Effector memory CD4-positive, alpha-beta T cell (primary cell): ENCODE measurements at regions not wholly inside any gene's neighbourhood (a gene's known extent, or its start where the extent isn't known, plus 50 kb on each side); places are given as distances from the start of the nearest gene placed in this dataset.
A peak's percentile ranks its signal among the peaks of the same experiment; 100 is the strongest.

ENCODE experiments used
- DNase-seq, 3 donors: peaks; one replicate each; pipeline ENCODE4 v3.0.0-alpha.2; 2020
- H3K27ac ChIP-seq: 2 replicates; pipeline ENCODE4 v1.7.0; 2013; ENCODE audit warnings: mild to moderate bottlenecking, low read length, moderate library complexity; ENCODE audit not compliant: insufficient read depth, poor library complexity, severe bottlenecking
- H3K27me3 ChIP-seq: replicated peaks from 2 replicates; pipeline ENCODE4 v1.7.0; 2013; ENCODE audit warnings: mild to moderate bottlenecking, low read length; ENCODE audit not compliant: insufficient read depth, control insufficient read depth, poor library complexity, severe bottlenecking
- H3K36me3 ChIP-seq: 2 replicates; pipeline ENCODE4 v1.7.0; 2013; ENCODE audit warnings: mild to moderate bottlenecking, low read length, moderate library complexity; ENCODE audit not compliant: control insufficient read depth, insufficient read depth
- H3K4me1 ChIP-seq: 2 replicates; pipeline ENCODE4 v1.7.0; 2013; ENCODE audit warnings: low read length, mild to moderate bottlenecking; ENCODE audit not compliant: control insufficient read depth, insufficient read depth, poor library complexity, severe bottlenecking
- H3K4me3 ChIP-seq: 2 replicates; pipeline ENCODE4 v1.7.0; 2013; ENCODE audit warnings: low read length, low read depth, mild to moderate bottlenecking; ENCODE audit not compliant: insufficient read depth, poor library complexity, severe bottlenecking
- H3K9me3 ChIP-seq: 2 replicates; pipeline ENCODE4 v1.7.0; 2013; ENCODE audit warnings: mild to moderate bottlenecking, low read length, moderate library complexity; ENCODE audit not compliant: control insufficient read depth

DNA sequence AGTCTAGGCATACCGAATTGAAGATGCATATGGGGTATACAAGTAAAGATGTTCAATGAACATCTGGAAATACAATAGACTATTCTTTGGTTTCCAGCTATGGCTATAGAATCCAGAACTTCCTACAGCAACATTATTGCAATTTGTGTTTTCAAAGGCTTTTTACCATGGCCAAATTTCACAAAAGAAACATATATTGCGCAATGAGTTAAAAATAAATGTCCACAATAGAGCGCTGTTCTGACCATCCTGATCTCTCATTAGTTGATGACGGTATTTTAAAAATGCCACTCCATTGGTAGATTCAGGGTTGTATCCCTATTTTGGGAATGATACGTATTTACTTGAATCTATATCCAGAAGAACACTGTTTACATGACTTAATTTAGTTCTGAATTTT, 139.2 kb downstream of the LINC00632 start:
- no peaks in the 10 kb centered on the region for H3K36me3 ChIP-seq
- no peaks in the 10 kb centered on the region for H3K27me3 ChIP-seq
- H3K9me3 ChIP-seq, result no peaks in the 10 kb centered on the region
- no peak overlapping the region for H3K27ac ChIP-seq
- no peak overlapping the region for H3K4me3 ChIP-seq
- no peaks in the 10 kb centered on the region for H3K4me1 ChIP-seq
- DNase-seq, result no peak

GRCh38 chrX:140860718-140861117, 141.7 kb upstream of the SPANXB1 start:
- H3K9me3 ChIP-seq, result no peaks in the 10 kb centered on the region
- H3K27ac ChIP-seq, result no peak overlapping the region
- H3K27me3 ChIP-seq, result no peaks in the 10 kb centered on the region
- DNase-seq, result no peak
- H3K36me3 ChIP-seq, result no peaks in the 10 kb centered on the region
- no peaks in the 10 kb centered on the region for H3K4me1 ChIP-seq
- H3K4me3 ChIP-seq, result no peak overlapping the region

DNA sequence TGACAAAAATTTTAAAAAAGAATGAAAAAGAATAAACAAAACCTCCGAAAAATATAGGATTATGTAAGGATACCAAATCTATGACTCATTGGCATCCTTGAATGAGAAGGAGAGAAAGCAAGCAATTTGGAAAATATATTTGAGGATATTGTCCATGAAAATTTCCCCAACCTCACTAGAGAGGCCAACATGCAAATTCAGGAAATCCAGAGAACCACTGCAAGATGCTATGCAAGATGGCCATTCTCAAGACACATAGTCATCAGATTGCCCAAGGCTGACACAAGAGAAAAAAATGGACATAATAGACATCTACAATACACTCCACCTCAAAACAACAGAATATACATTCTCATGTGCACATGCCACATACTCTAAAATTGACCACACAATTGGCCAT, 135.9 kb upstream of the SPANXB1 start:
- Histone ChIP-seq H3K27me3 (no peaks in the 10 kb centered on the region), H3K4me3 (no peak overlapping the region), H3K36me3 (no peaks in the 10 kb centered on the region), H3K9me3 (no peaks in the 10 kb centered on the region), H3K27ac (no peak overlapping the region), H3K4me1 (no peaks in the 10 kb centered on the region)
- DNase-seq, result no peak

- Histone ChIP-seq H3K4me3 (no peak overlapping the region), H3K36me3 (no peaks in the 10 kb centered on the region), H3K27ac (no peak overlapping the region), H3K9me3 (no peaks in the 10 kb centered on the region), H3K27me3 (no peaks in the 10 kb centered on the region), H3K4me1 (no peaks in the 10 kb centered on the region)
- no peak for DNase-seq
Measured at GRCh38 chrX:140912606-140913005, 89.8 kb upstream of the SPANXB1 start.

- DNase-seq, result no peak
- Histone ChIP-seq H3K36me3 (no peaks in the 10 kb centered on the region), H3K27me3 (no peaks in the 10 kb centered on the region), H3K4me1 (peaks cover 3% of the 10 kb centered on the region), H3K9me3 (no peaks in the 10 kb centered on the region), H3K27ac (no peak overlapping the region), H3K4me3 (no peak overlapping the region)
Measured at GRCh38 chrX:140913802-140914501, 88.4 kb upstream of the SPANXB1 start.

GRCh38 chrX:140916872-140917271, 85.5 kb upstream of the SPANXB1 start:
- peaks cover 3% of the 10 kb centered on the region for H3K4me1 ChIP-seq
- H3K27ac ChIP-seq, result no peak overlapping the region
- H3K36me3 ChIP-seq, result no peaks in the 10 kb centered on the region
- H3K9me3 ChIP-seq, result no peaks in the 10 kb centered on the region
- DNase-seq, result no peak
- no peak overlapping the region for H3K4me3 ChIP-seq
- no peaks in the 10 kb centered on the region for H3K27me3 ChIP-seq

- H3K9me3 ChIP-seq, result no peaks in the 10 kb centered on the region
- H3K27me3 ChIP-seq, result no peaks in the 10 kb centered on the region
- no peak overlapping the region for H3K27ac ChIP-seq
- DNase-seq, result no peak
- H3K4me3 ChIP-seq, result no peak overlapping the region
- no peaks in the 10 kb centered on the region for H3K36me3 ChIP-seq
- H3K4me1 ChIP-seq, result peaks cover 3% of the 10 kb centered on the region
Measured at GRCh38 chrX:140917354-140918115, 84.9 kb upstream of the SPANXB1 start.

GRCh38 chrX:140918398-140919038, 83.9 kb upstream of the SPANXB1 start:
- H3K36me3 ChIP-seq, result no peaks in the 10 kb centered on the region
- no peak overlapping the region for H3K4me3 ChIP-seq
- no peak overlapping the region for H3K27ac ChIP-seq
- no peaks in the 10 kb centered on the region for H3K9me3 ChIP-seq
- DNase-seq, result peak; percentile 1 to 41 (median 40)
- peaks cover 3% of the 10 kb centered on the region for H3K4me1 ChIP-seq
- no peaks in the 10 kb centered on the region for H3K27me3 ChIP-seq

GRCh38 chrX:140920416-140920815, 82.0 kb upstream of the SPANXB1 start:
- Histone ChIP-seq H3K36me3 (no peaks in the 10 kb centered on the region), H3K4me3 (no peak overlapping the region), H3K4me1 (peaks cover 3% of the 10 kb centered on the region), H3K9me3 (no peaks in the 10 kb centered on the region), H3K27me3 (no peaks in the 10 kb centered on the region), H3K27ac (no peak overlapping the region)
- no peak for DNase-seq

- DNase-seq, result no peak
- Histone ChIP-seq H3K9me3 (no peaks in the 10 kb centered on the region), H3K4me3 (no peak overlapping the region), H3K36me3 (no peaks in the 10 kb centered on the region), H3K27me3 (no peaks in the 10 kb centered on the region), H3K4me1 (peaks cover 2% of the 10 kb centered on the region), H3K27ac (no peak overlapping the region)
Measured at GRCh38 chrX:140923118-140923517, 79.3 kb upstream of the SPANXB1 start.
